HL-60 (cell line): ENCODE measurements at regions not wholly inside any gene's neighbourhood (a gene's known extent, or its start where the extent isn't known, plus 50 kb on each side); places are given as distances from the start of the nearest gene placed in this dataset.

Experiments
- CTCF ChIP-seq: IDR thresholded peaks from one replicate; pipeline ENCODE4 v1.5.1; 2011; ENCODE audit warnings: low read length, control low read depth, inconsistent platforms; ENCODE audit not compliant: insufficient read depth
- POLR2AphosphoS5 ChIP-seq: IDR thresholded peaks from 2 replicates; pipeline ENCODE4 v1.6.1; 2012; ENCODE audit warnings: low read depth

DNA sequence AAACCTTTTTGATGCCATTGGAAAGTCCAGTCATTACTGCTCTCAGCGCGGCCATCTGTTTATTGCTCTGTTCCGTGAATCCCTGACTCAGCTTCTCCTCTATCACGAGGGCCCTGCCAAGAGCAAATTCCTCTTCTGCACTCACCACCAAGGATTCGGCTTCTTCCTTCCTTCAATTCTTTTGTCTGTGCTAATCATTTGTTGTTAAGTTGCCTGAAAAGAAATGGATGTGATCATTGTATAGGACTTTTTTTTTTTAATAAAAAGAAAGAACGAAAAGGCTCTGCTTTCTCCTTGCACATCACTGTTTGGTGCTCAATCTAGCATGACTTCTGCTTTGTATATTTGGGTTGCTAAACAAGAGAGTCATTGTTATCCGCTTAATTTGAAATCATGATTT lies 128.7 kb upstream of the PIK3R1 start:
- TF ChIP-seq CTCF (no peak), POLR2AphosphoS5 (no peak)
